ENCODE measurements at regions not wholly inside any gene's neighbourhood (a gene's known extent, or its start where the extent isn't known, plus 50 kb on each side); places are given as distances from the start of the nearest gene placed in this dataset.

GRCh38 chr6:80460257-80460865, 353.9 kb downstream of the BCKDHB start:
- H3K4me3 ChIP-seq (ENCODE audit: low read depth, low read length), result no peak overlapping the region
- TF ChIP-seq CTCF (IDR thresholded peaks at IDR 0.05; ENCODE audit: low read depth, low read length, missing control alignments), result no peak
- in situ Hi-C loops (cut with HindIII; ENCODE audit: low sequenced_read_pairs), result no loop called here
- no peak for DNase-seq (ENCODE audit: low read depth)

GRCh38 chr6:80457439-80457933, 351.0 kb downstream of the BCKDHB start:
- DNase-seq (ENCODE audit: low read depth), result peak; percentile 98
- TF ChIP-seq CTCF (IDR thresholded peaks at IDR 0.05; ENCODE audit: low read depth, low read length, missing control alignments), result no peak
- no peak overlapping the region for H3K4me3 ChIP-seq (ENCODE audit: low read depth, low read length)
- in situ Hi-C loops (cut with HindIII; ENCODE audit: low sequenced_read_pairs), result no loop called here

GRCh38 chr6:80456724-80457438, 350.4 kb downstream of the BCKDHB start:
- no peak for DNase-seq (ENCODE audit: low read depth)
- no peak overlapping the region for H3K4me3 ChIP-seq (ENCODE audit: low read depth, low read length)
- in situ Hi-C loops (cut with HindIII; ENCODE audit: low sequenced_read_pairs), result no loop called here
- TF ChIP-seq CTCF (IDR thresholded peaks at IDR 0.05; ENCODE audit: low read depth, low read length, missing control alignments), result no peak

GRCh38 chr6:80454661-80455365, 348.3 kb downstream of the BCKDHB start:
- no peak for TF ChIP-seq CTCF (IDR thresholded peaks at IDR 0.05; ENCODE audit: low read depth, low read length, missing control alignments)
- in situ Hi-C loops (cut with HindIII; ENCODE audit: low sequenced_read_pairs), result no loop called here
- no peak for DNase-seq (ENCODE audit: low read depth)
- H3K4me3 ChIP-seq (ENCODE audit: low read depth, low read length), result no peak overlapping the region

GRCh38 chr6:80454197-80454596, 347.7 kb downstream of the BCKDHB start:
- in situ Hi-C loops (cut with HindIII; ENCODE audit: low sequenced_read_pairs), result no loop called here
- peak; percentile 96 for DNase-seq (ENCODE audit: low read depth)
- TF ChIP-seq CTCF (IDR thresholded peaks at IDR 0.05; ENCODE audit: low read depth, low read length, missing control alignments), result no peak
- no peak overlapping the region for H3K4me3 ChIP-seq (ENCODE audit: low read depth, low read length)

- no peak for TF ChIP-seq CTCF (IDR thresholded peaks at IDR 0.05; ENCODE audit: low read depth, low read length, missing control alignments)
- no peak for DNase-seq (ENCODE audit: low read depth)
- in situ Hi-C loops (cut with HindIII; ENCODE audit: low sequenced_read_pairs), result no loop called here
- H3K4me3 ChIP-seq (ENCODE audit: low read depth, low read length), result no peak overlapping the region
Observed at GRCh38 chr6:80449726-80450125, 343.3 kb downstream of the BCKDHB start.
